H1 (cell line): ENCODE measurements at regions not wholly inside any gene's neighbourhood (a gene's known extent, or its start where the extent isn't known, plus 50 kb on each side); places are given as distances from the start of the nearest gene placed in this dataset.

Source experiments
- CTCF ChIA-PET: fragments of 300-600 bp; sonication (Branson Sonifier 250); formaldehyde crosslinking; loops from one replicate; lab custom pipeline; 2021; ENCODE audit not compliant: partially characterized antibody; lab: Charles Lee
- POLR2A ChIA-PET: fragments of 300-600 bp; sonication (Branson Sonifier 250); formaldehyde crosslinking; loops from one replicate; lab custom pipeline; 2021; ENCODE audit warnings: inconsistent platforms; ENCODE audit not compliant: partially characterized antibody; lab: Charles Lee
- DNase-seq, 2 experiments: peaks; one replicate each; pipeline versions ENCODE4 v3.0.0 to v3.0.0-alpha.2; 2010 to 2022; ENCODE audit warnings: low spot score in 2 of 2, low read depth in 1 of 2, mixed read lengths in 1 of 2
- FAIRE-seq: peaks from 2 replicates; lab custom pipeline; 2011; peaks lifted over from hg19 to GRCh38; lab: Jason Lieb, UNC
- H2AFZ ChIP-seq: 2 replicates; pipeline ENCODE4 v1.8.1; 2012; ENCODE audit warnings: low read length, inconsistent platforms
- H2AK5ac ChIP-seq: 2 replicates; pipeline ENCODE4 v1.6.1; 2013; ENCODE audit warnings: low read depth, low read length
- H2BK120ac ChIP-seq: replicated peaks from 2 replicates; pipeline ENCODE3; 2013; ENCODE audit warnings: low read depth, low read length, inconsistent platforms
- H2BK12ac ChIP-seq: 2 replicates; pipeline ENCODE4 v1.6.1; 2013; ENCODE audit warnings: low read depth, low read length
- H2BK15ac ChIP-seq: 2 replicates; pipeline ENCODE4 v1.6.1; 2013; ENCODE audit warnings: low read length
- H2BK20ac ChIP-seq: 2 replicates; pipeline ENCODE4 v1.6.1; 2013; ENCODE audit warnings: low read length
- H2BK5ac ChIP-seq: 2 replicates; pipeline ENCODE4 v1.6.1; 2013; ENCODE audit warnings: low read depth, low read length
- H3K14ac ChIP-seq: 2 replicates; pipeline ENCODE4 v1.6.1; 2013; ENCODE audit warnings: inconsistent platforms; ENCODE audit not compliant: insufficient read length
- H3K18ac ChIP-seq: 2 replicates; pipeline ENCODE4 v1.6.1; 2013; ENCODE audit warnings: low read length; ENCODE audit errors: extremely low read depth
- H3K23ac ChIP-seq: 2 replicates; pipeline ENCODE4 v1.6.1; 2013; ENCODE audit warnings: inconsistent platforms; ENCODE audit not compliant: insufficient read length
- H3K23me2 ChIP-seq: 2 replicates; pipeline ENCODE4 v1.6.1; 2013; ENCODE audit warnings: low read depth, low read length
- H3K27ac ChIP-seq: 2 replicates; pipeline ENCODE4 v1.6.1; 2011; ENCODE audit warnings: low read depth, low read length, inconsistent platforms
- H3K27me3 ChIP-seq, 4 experiments: replicated peaks in 1 of 4; 1 replicate in 1 of 4; 2 replicates in 3 of 4; pipeline versions ENCODE4 v1.6.1 to v1.8.1; 2011 to 2013; ENCODE audit warnings: low read length in 3 of 4, mild to moderate bottlenecking in 3 of 4, inconsistent platforms in 2 of 4, mixed read lengths in 2 of 4, moderate library complexity in 1 of 4; ENCODE audit not compliant: control insufficient read depth in 3 of 4, insufficient read depth in 3 of 4; ENCODE audit errors: extremely low read depth in 1 of 4
- H3K36me3 ChIP-seq, 4 experiments: 2 replicates each; pipeline versions ENCODE4 v1.6.1 to v1.8.1; 2011 to 2013; ENCODE audit warnings: mild to moderate bottlenecking in 4 of 4, low read length in 3 of 4, moderate library complexity in 2 of 4, control low read depth in 1 of 4, inconsistent platforms in 1 of 4; ENCODE audit not compliant: insufficient read depth in 4 of 4, control insufficient read depth in 2 of 4
- H3K4ac ChIP-seq: replicated peaks from 2 replicates; pipeline ENCODE3; 2013; ENCODE audit warnings: low read length, low read depth, mixed read lengths, inconsistent platforms; ENCODE audit not compliant: insufficient read length
- H3K4me1 ChIP-seq, 4 experiments: replicated peaks in 1 of 4; 1 replicate in 1 of 4; 2 replicates in 3 of 4; pipeline versions ENCODE4 v1.6.1 to v1.8.1; 2011 to 2013; ENCODE audit warnings: low read length in 3 of 4, inconsistent platforms in 2 of 4, mixed read lengths in 1 of 4; ENCODE audit not compliant: insufficient read depth in 4 of 4, control insufficient read depth in 3 of 4
- H3K4me2 ChIP-seq, 2 experiments: 2 replicates each; pipeline versions ENCODE4 v1.6.1 to v1.8.1; 2011 to 2013; ENCODE audit warnings: low read depth in 2 of 2, low read length in 2 of 2, control low read depth in 1 of 2, inconsistent platforms in 1 of 2, mild to moderate bottlenecking in 1 of 2; ENCODE audit not compliant: insufficient read depth in 1 of 2
- H3K4me3 ChIP-seq, 4 experiments: fragments of 200-600, 300-600 bp in 1 of 4; sonication (generic), shearing (Covaris generic), sonication (Bioruptor Twin) in 1 of 4; 2 replicates each; pipeline versions ENCODE4 v1.5.1 to v1.8.1; 2011 to 2016; ENCODE audit warnings: low read length in 4 of 4, low read depth in 3 of 4, control low read depth in 2 of 4, inconsistent platforms in 2 of 4, mild to moderate bottlenecking in 2 of 4, mixed read lengths in 1 of 4, moderate library complexity in 1 of 4; ENCODE audit not compliant: insufficient read depth in 2 of 4; ENCODE audit errors: extremely low read depth in 1 of 4
- H3K56ac ChIP-seq: replicated peaks from 2 replicates; pipeline ENCODE3; 2013; ENCODE audit warnings: low read depth, mild to moderate bottlenecking, mixed read lengths, low read length, inconsistent platforms; ENCODE audit not compliant: insufficient read length
- H3K79me1 ChIP-seq: 2 replicates; pipeline ENCODE4 v1.6.1; 2013; ENCODE audit warnings: low read depth, low read length, control low read depth
- H3K79me2 ChIP-seq, 2 experiments: 2 replicates each; pipeline versions ENCODE4 v1.6.1 to v1.8.1; 2012 to 2013; ENCODE audit warnings: low read length in 2 of 2, mild to moderate bottlenecking in 2 of 2, inconsistent platforms in 1 of 2; ENCODE audit not compliant: insufficient read depth in 2 of 2, control insufficient read depth in 1 of 2
- H3K9ac ChIP-seq, 4 experiments: replicated peaks in 1 of 4; 1 replicate in 1 of 4; 2 replicates in 3 of 4; pipeline versions ENCODE4 v1.6.1 to v1.8.1; 2011 to 2013; ENCODE audit warnings: low read depth in 3 of 4, low read length in 3 of 4, control low read depth in 2 of 4, mild to moderate bottlenecking in 2 of 4, moderate library complexity in 2 of 4, inconsistent platforms in 1 of 4; ENCODE audit errors: extremely low read depth in 1 of 4
- H3K9me3 ChIP-seq, 2 experiments: 2 replicates each; pipeline versions ENCODE4 v1.6.1 to v1.8.1; 2012 to 2013; ENCODE audit warnings: mild to moderate bottlenecking in 2 of 2, moderate library complexity in 2 of 2, control low read depth in 1 of 2, inconsistent platforms in 1 of 2, low read depth in 1 of 2, low read length in 1 of 2, mixed read lengths in 1 of 2; ENCODE audit not compliant: insufficient read depth in 2 of 2
- H4K20me1 ChIP-seq, 2 experiments: replicated peaks in 1 of 2; 2 replicates each; pipeline versions ENCODE3 to v1.8.1; 2011 to 2013; ENCODE audit warnings: inconsistent platforms in 2 of 2, low read length in 2 of 2, mild to moderate bottlenecking in 1 of 2; ENCODE audit not compliant: insufficient read depth in 2 of 2, control insufficient read depth in 1 of 2
- H4K5ac ChIP-seq: 2 replicates; pipeline ENCODE4 v1.6.1; 2013; ENCODE audit warnings: low read length, low read depth, mixed read lengths, inconsistent platforms; ENCODE audit not compliant: insufficient read length
- H4K8ac ChIP-seq: 2 replicates; pipeline ENCODE4 v1.8.0; 2013; ENCODE audit warnings: mild to moderate bottlenecking, moderate library complexity, low read length, inconsistent platforms; ENCODE audit not compliant: insufficient read depth; ENCODE audit errors: extremely low read depth
- H4K91ac ChIP-seq: replicated peaks from 2 replicates; pipeline ENCODE3; 2013; ENCODE audit warnings: low read length, mixed read lengths, inconsistent platforms; ENCODE audit not compliant: insufficient read length
- ASH2L ChIP-seq: fragments of 200-600, 300-600 bp; sonication (generic); IDR thresholded peaks from one replicate; pipeline ENCODE4 v1.7.1; 2017; ENCODE audit warnings: low read length
- BCL11A ChIP-seq, 2 experiments: IDR thresholded peaks; one replicate each; pipeline ENCODE4 v1.6.1; 2011; ENCODE audit warnings: low read depth in 2 of 2, low read length in 2 of 2, mild to moderate bottlenecking in 2 of 2
- EP300 ChIP-seq, 2 experiments: IDR thresholded peaks; 1 replicate in 1 of 2; 2 replicates in 1 of 2; pipeline ENCODE4 v1.6.1; 2011 to 2012; ENCODE audit warnings: low read depth in 2 of 2, low read length in 2 of 2, mild to moderate bottlenecking in 2 of 2, borderline replicate concordance in 1 of 2, inconsistent platforms in 1 of 2, moderate library complexity in 1 of 2
- HDAC6 ChIP-seq: IDR thresholded peaks from one replicate; pipeline ENCODE4 v1.7.1; 2012; ENCODE audit warnings: low read depth, mild to moderate bottlenecking, inconsistent platforms, low read length, moderate library complexity
- JUND ChIP-seq: IDR thresholded peaks from 2 replicates; pipeline ENCODE4 v1.6.1; 2011; ENCODE audit warnings: mild to moderate bottlenecking, improper control_type of control experiment, low read length
- POLR2A ChIP-seq, 2 experiments: IDR thresholded peaks; 1 replicate in 1 of 2; 2 replicates in 1 of 2; pipeline ENCODE4 v1.6.1; 2011; ENCODE audit warnings: low read depth in 2 of 2, low read length in 2 of 2, mild to moderate bottlenecking in 2 of 2; ENCODE audit errors: control extremely low read depth in 1 of 2
- POLR2AphosphoS5 ChIP-seq: IDR thresholded peaks from 2 replicates; pipeline ENCODE4 v1.6.1; 2011; ENCODE audit warnings: low read depth, low read length
- POU5F1 ChIP-seq: IDR thresholded peaks from 2 replicates; pipeline ENCODE4 v1.6.1; 2011; ENCODE audit warnings: low read depth, mild to moderate bottlenecking, low read length, moderate library complexity
- RFX5 ChIP-seq: IDR thresholded peaks from 2 replicates; pipeline ENCODE4 v1.6.1; 2011; ENCODE audit warnings: low read depth, low read length, improper control_type of control experiment, borderline replicate concordance
- RNF2 ChIP-seq: fragments of 200-900, 300-1000 bp; sonication (generic); IDR thresholded peaks from 2 replicates; pipeline ENCODE4 v1.7.1; 2016; ENCODE audit warnings: borderline replicate concordance, low read depth, mild to moderate bottlenecking, antibody characterized with exemption, low read length; ENCODE audit not compliant: poor library complexity, severe bottlenecking; ENCODE audit errors: missing control alignments
- SAP30 ChIP-seq: fragments of 300-600 bp; sonication (generic); IDR thresholded peaks from 2 replicates; pipeline ENCODE4 v1.7.1; 2012; ENCODE audit warnings: low read length, moderate library complexity, mild to moderate bottlenecking, inconsistent platforms; ENCODE audit not compliant: insufficient read depth, insufficient replicate concordance
- TAF1 ChIP-seq: IDR thresholded peaks from 2 replicates; pipeline ENCODE4 v1.6.1; 2011; ENCODE audit warnings: mild to moderate bottlenecking, low read depth, low read length
- TEAD4 ChIP-seq: IDR thresholded peaks from 2 replicates; pipeline ENCODE4 v1.6.1; 2012; ENCODE audit warnings: low read depth, low read length, inconsistent platforms, mixed read lengths
- TF ChIP-seq, protein P1 (sequence below), 3 experiments: IDR thresholded peaks; 1 replicate in 2 of 3; 2 replicates in 1 of 3; pipeline versions ENCODE4 v1.5.1 to v1.6.1; 2011; ENCODE audit warnings: low read length in 3 of 3, mild to moderate bottlenecking in 3 of 3, inconsistent platforms in 2 of 3, low read depth in 1 of 3, moderate library complexity in 1 of 3; ENCODE audit not compliant: insufficient read depth in 1 of 3; ENCODE audit errors: control extremely low read depth in 1 of 3

- Histone ChIP-seq H3K4me3 (no peak overlapping the region), H4K5ac (no peak overlapping the region), H3K79me1 (no peaks in the 10 kb centered on the region), H3K18ac (no peak overlapping the region), H3K27me3 (no peaks in the 10 kb centered on the region; a peak in 1 of 7 replicates), H3K4me1 (no peaks in the 10 kb centered on the region), H3K9ac (no peak overlapping the region), H2BK5ac (no peak overlapping the region), H2AK5ac (no peak overlapping the region), H3K9me3 (no peaks in the 10 kb centered on the region), H3K79me2 (no peaks in the 10 kb centered on the region), H2BK12ac (no peak overlapping the region), H2BK20ac (no peak overlapping the region), H2AFZ (no peak overlapping the region), H2BK120ac (no peak overlapping the region), H3K56ac (no peak overlapping the region), H3K23me2 (no peaks in the 10 kb centered on the region; the same call in 1 of the 2 replicates), H2BK15ac (no peak overlapping the region), H3K4me2 (no peak overlapping the region), H4K20me1 (no peaks in the 10 kb centered on the region), H3K14ac (no peak overlapping the region), H3K4ac (no peak overlapping the region), H4K8ac (no peak overlapping the region), H3K23ac (no peak overlapping the region), H3K36me3 (no peaks in the 10 kb centered on the region), H3K27ac (no peak overlapping the region), H4K91ac (no peak overlapping the region)
- ChIA-PET POLR2A (no interaction called here), CTCF (no interaction called here)
- DNase-seq (no peak), FAIRE-seq (no peak)
- TF ChIP-seq TEAD4 (no peak), POLR2AphosphoS5 (no peak), EP300 (IDR thresholded peaks at IDR 0.05; ENCODE audit: borderline replicate concordance in 1 of 2, low read depth in 2 of 2, low read length in 2 of 2) (no peak), RNF2 (no peak), SAP30 (no peak), RFX5 (no peak), ASH2L (no peak), POLR2A (IDR thresholded peaks at IDR 0.05; ENCODE audit: control extremely low read depth in 1 of 2, low read depth in 2 of 2, low read length in 2 of 2) (no peak), POU5F1 (no peak), BCL11A (IDR thresholded peaks at IDR 0.05; ENCODE audit: low read depth in 2 of 2, low read length in 2 of 2) (no peak), TAF1 (no peak), HDAC6 (no peak), JUND (no peak)
- TF ChIP-seq, protein P1, sequence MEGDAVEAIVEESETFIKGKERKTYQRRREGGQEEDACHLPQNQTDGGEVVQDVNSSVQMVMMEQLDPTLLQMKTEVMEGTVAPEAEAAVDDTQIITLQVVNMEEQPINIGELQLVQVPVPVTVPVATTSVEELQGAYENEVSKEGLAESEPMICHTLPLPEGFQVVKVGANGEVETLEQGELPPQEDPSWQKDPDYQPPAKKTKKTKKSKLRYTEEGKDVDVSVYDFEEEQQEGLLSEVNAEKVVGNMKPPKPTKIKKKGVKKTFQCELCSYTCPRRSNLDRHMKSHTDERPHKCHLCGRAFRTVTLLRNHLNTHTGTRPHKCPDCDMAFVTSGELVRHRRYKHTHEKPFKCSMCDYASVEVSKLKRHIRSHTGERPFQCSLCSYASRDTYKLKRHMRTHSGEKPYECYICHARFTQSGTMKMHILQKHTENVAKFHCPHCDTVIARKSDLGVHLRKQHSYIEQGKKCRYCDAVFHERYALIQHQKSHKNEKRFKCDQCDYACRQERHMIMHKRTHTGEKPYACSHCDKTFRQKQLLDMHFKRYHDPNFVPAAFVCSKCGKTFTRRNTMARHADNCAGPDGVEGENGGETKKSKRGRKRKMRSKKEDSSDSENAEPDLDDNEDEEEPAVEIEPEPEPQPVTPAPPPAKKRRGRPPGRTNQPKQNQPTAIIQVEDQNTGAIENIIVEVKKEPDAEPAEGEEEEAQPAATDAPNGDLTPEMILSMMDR (IDR thresholded peaks at IDR 0.05; ENCODE audit: control extremely low read depth in 1 of 3, insufficient read depth in 1 of 3, low read depth in 1 of 3, low read length in 3 of 3): no peak
These were observed 214.6 kb downstream of the KIF20B start for GRCh38 chr10:89915968-89916367.
